Gastrocnemius medialis (tissue), 4 donors: ENCODE measurements at regions not wholly inside any gene's neighbourhood (a gene's known extent, or its start where the extent isn't known, plus 50 kb on each side); places are given as distances from the start of the nearest gene placed in this dataset.

Source experiments
- POLR2A ChIP-seq, 2 donors: fragments of 450-650 bp; IDR thresholded peaks; one replicate each; pipeline ENCODE4 v1.6.1; 2017; ENCODE audit warnings: antibody characterized with exemption in 2 of 2, mild to moderate bottlenecking in 2 of 2, moderate library complexity in 2 of 2
- TF ChIP-seq, protein P1 (sequence below), 5 experiments: fragments of 450-650 bp in 3 of 5; fragments of 200-600 bp in 2 of 5; sonication (generic) in 2 of 5; IDR thresholded peaks in 4 of 5; conservative IDR thresholded peaks in 1 of 5; 1 replicate in 4 of 5; 2 replicates in 1 of 5; pipeline ENCODE4 v1.5.1; 2016 to 2019; ENCODE audit warnings: antibody characterized with exemption in 5 of 5, mild to moderate bottlenecking in 3 of 5, moderate library complexity in 3 of 5

DNA sequence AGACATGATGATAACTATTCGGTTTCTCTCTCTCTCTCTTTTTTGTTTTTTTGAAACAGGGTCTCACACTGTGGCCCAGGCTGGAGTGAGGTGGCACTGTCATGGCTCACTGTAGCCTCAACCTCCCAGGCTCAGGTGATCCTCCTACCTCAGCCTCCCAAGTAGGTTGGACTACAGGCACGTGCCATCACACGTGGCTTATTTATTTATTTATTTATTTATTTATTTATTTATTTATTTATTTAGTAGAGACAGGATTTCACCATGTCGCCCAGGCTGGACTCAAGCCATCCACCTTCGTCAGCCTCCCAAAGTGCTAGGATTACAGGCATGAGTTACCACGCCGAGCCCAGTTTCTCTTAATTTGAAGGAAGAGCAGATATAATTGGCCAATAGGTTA, 427.9 kb upstream of the JAG1 start:
- TF ChIP-seq, protein P1, sequence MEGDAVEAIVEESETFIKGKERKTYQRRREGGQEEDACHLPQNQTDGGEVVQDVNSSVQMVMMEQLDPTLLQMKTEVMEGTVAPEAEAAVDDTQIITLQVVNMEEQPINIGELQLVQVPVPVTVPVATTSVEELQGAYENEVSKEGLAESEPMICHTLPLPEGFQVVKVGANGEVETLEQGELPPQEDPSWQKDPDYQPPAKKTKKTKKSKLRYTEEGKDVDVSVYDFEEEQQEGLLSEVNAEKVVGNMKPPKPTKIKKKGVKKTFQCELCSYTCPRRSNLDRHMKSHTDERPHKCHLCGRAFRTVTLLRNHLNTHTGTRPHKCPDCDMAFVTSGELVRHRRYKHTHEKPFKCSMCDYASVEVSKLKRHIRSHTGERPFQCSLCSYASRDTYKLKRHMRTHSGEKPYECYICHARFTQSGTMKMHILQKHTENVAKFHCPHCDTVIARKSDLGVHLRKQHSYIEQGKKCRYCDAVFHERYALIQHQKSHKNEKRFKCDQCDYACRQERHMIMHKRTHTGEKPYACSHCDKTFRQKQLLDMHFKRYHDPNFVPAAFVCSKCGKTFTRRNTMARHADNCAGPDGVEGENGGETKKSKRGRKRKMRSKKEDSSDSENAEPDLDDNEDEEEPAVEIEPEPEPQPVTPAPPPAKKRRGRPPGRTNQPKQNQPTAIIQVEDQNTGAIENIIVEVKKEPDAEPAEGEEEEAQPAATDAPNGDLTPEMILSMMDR (IDR thresholded peaks at IDR 0.05 in 4 of 5, conservative IDR thresholded peaks at IDR 0.05 in 1 of 5): no peak
- TF ChIP-seq POLR2A (IDR thresholded peaks at IDR 0.05): no peak
